NCI-H748 treated with DMSO at 0.1 percent for 48 hours (cell line): ENCODE measurements at regions not wholly inside any gene's neighbourhood (a gene's known extent, or its start where the extent isn't known, plus 50 kb on each side); places are given as distances from the start of the nearest gene placed in this dataset.
A peak's percentile ranks its signal among the peaks of the same experiment; 100 is the strongest.
"Not testable (repeated sequence)": the region's sequence is repeated elsewhere in the genome, so short reads cannot be mapped to it uniquely, and the experiment has no call there.

Experiments used
- DNase-seq: peaks from one replicate; lab custom pipeline; 2025; lab: John Stamatoyannopoulos, UW

- no peak for DNase-seq
These were observed 348.7 kb upstream of the PCSK5 start for GRCh38 chr9:75541734-75542133.

- no peak for DNase-seq
These were observed 345.7 kb upstream of the PCSK5 start for GRCh38 chr9:75544815-75545214.

- DNase-seq: no peak
These were observed 345.2 kb upstream of the PCSK5 start for GRCh38 chr9:75545287-75545686.

GRCh38 chr9:75548871-75549270, 341.6 kb upstream of the PCSK5 start:
- DNase-seq: no peak

- no peak for DNase-seq
These were observed 338.6 kb upstream of the PCSK5 start for GRCh38 chr9:75551861-75552260.

GRCh38 chr9:75552941-75553340, 337.5 kb upstream of the PCSK5 start:
- no peak for DNase-seq

GRCh38 chr9:75566813-75567212, 323.7 kb upstream of the PCSK5 start:
- not testable (repeated sequence) for DNase-seq

- no peak for DNase-seq
These were observed 319.9 kb upstream of the PCSK5 start for GRCh38 chr9:75570538-75570937.

- DNase-seq: no peak
These were observed 315.9 kb upstream of the PCSK5 start for GRCh38 chr9:75574569-75574968.

- no peak for DNase-seq
These were observed 307.6 kb upstream of the PCSK5 start for GRCh38 chr9:75582870-75583269.

- no peak for DNase-seq
These were observed 301.7 kb upstream of the PCSK5 start for GRCh38 chr9:75588808-75589207.

GRCh38 chr9:75589497-75589896, 301.0 kb upstream of the PCSK5 start:
- no peak for DNase-seq

- no peak for DNase-seq
These were observed 298.5 kb upstream of the PCSK5 start for GRCh38 chr9:75591972-75592371.

- no peak for DNase-seq
These were observed 297.9 kb upstream of the PCSK5 start for GRCh38 chr9:75592586-75592985.

GRCh38 chr9:75593920-75594319, 296.6 kb upstream of the PCSK5 start:
- no peak for DNase-seq

- DNase-seq: no peak
These were observed 291.3 kb upstream of the PCSK5 start for GRCh38 chr9:75599126-75599525.

GRCh38 chr9:75601280-75601679, 289.2 kb upstream of the PCSK5 start:
- no peak for DNase-seq

- no peak for DNase-seq
These were observed 288.4 kb upstream of the PCSK5 start for GRCh38 chr9:75602060-75602459.

GRCh38 chr9:75604661-75605060, 285.8 kb upstream of the PCSK5 start:
- DNase-seq: no peak

GRCh38 chr9:75607521-75607920, 283.0 kb upstream of the PCSK5 start:
- DNase-seq: no peak

GRCh38 chr9:75609401-75609800, 281.1 kb upstream of the PCSK5 start:
- no peak for DNase-seq

- DNase-seq: no peak
These were observed 280.2 kb upstream of the PCSK5 start for GRCh38 chr9:75610246-75610645.

GRCh38 chr9:75612205-75612604, 278.3 kb upstream of the PCSK5 start:
- DNase-seq: no peak

- no peak for DNase-seq
These were observed 277.7 kb upstream of the PCSK5 start for GRCh38 chr9:75612754-75613153.

- DNase-seq: peak; percentile 88
These were observed 275.2 kb upstream of the PCSK5 start for GRCh38 chr9:75615284-75615683.
